ENCODE measurements at regions not wholly inside any gene's neighbourhood (a gene's known extent, or its start where the extent isn't known, plus 50 kb on each side); places are given as distances from the start of the nearest gene placed in this dataset.

- H3K23ac ChIP-seq (ENCODE audit: insufficient read length) = no peak overlapping the region
- H2AK5ac ChIP-seq (ENCODE audit: low read depth, low read length) = no peak overlapping the region
- no peak overlapping the region; the same call in 1 of the 2 replicates for H4K8ac ChIP-seq (ENCODE audit: extremely low read depth, insufficient read depth, low read length)
- no peaks in the 10 kb centered on the region for H3K79me1 ChIP-seq (ENCODE audit: low read depth, low read length)
- FAIRE-seq = peak; percentile 36
- no peak overlapping the region for H3K14ac ChIP-seq (ENCODE audit: insufficient read length)
- peaks cover 0 to 4% of the 10 kb centered on the region in 2 experiments; a peak in 1 of 4 replicates for H3K9me3 ChIP-seq (ENCODE audit: insufficient read depth in 2 of 2, low read depth in 1 of 2, low read length in 1 of 2)
- H3K4me1 ChIP-seq (replicated peaks in 1 of 4; ENCODE audit: control insufficient read depth in 3 of 4, insufficient read depth in 4 of 4, low read length in 3 of 4) = peaks cover 2 to 13% (median 8%) of the 10 kb centered on the region in 4 experiments; a peak in 4 of 7 replicates
- no peak overlapping the region for H2BK120ac ChIP-seq (replicated peaks; ENCODE audit: low read depth, low read length)
- DNase-seq (ENCODE audit: low read depth in 1 of 2, low spot score in 2 of 2) = no peak
- H3K4me2 ChIP-seq (ENCODE audit: insufficient read depth in 1 of 2, low read depth in 2 of 2, low read length in 2 of 2) = no peak overlapping the region
- H3K4ac ChIP-seq (replicated peaks; ENCODE audit: insufficient read length, low read depth, low read length) = no peak overlapping the region
- H3K56ac ChIP-seq (replicated peaks; ENCODE audit: insufficient read length, low read depth, low read length) = no peak overlapping the region
- no peak overlapping the region for H4K5ac ChIP-seq (ENCODE audit: insufficient read length, low read depth, low read length)
- H4K91ac ChIP-seq (replicated peaks; ENCODE audit: insufficient read length, low read length) = no peak overlapping the region
- H3K27ac ChIP-seq (ENCODE audit: low read depth, low read length) = no peak overlapping the region
- H2BK15ac ChIP-seq (ENCODE audit: low read length) = no peak overlapping the region
- no peaks in the 10 kb centered on the region for H4K20me1 ChIP-seq (replicated peaks in 1 of 2; ENCODE audit: control insufficient read depth in 1 of 2, insufficient read depth in 2 of 2, low read length in 2 of 2)
- ChIA-PET CTCF (ENCODE audit: partially characterized antibody) (interaction anchor here (1.0 kb wide), 2 partner anchors 120 to 152 kb away, joined by 3 to 5 read pairs; no protein-coding TSS in a partner anchor), POLR2A (ENCODE audit: partially characterized antibody) (interaction anchor here (0.6 to 0.8 kb wide), 3 partner anchors 1526 to 1655 kb away, joined by 3 to 5 read pairs (median 4); no protein-coding TSS in a partner anchor)
- H2AFZ ChIP-seq (ENCODE audit: low read length) = peak overlapping the region; percentile 60
- H2BK5ac ChIP-seq (ENCODE audit: low read depth, low read length) = no peak overlapping the region
- no peak overlapping the region for H3K18ac ChIP-seq (ENCODE audit: extremely low read depth, low read length)
- H3K27me3 ChIP-seq (replicated peaks in 1 of 4; ENCODE audit: control insufficient read depth in 3 of 4, extremely low read depth in 1 of 4, insufficient read depth in 3 of 4, low read length in 3 of 4) = no peaks in the 10 kb centered on the region
- H3K23me2 ChIP-seq (ENCODE audit: low read depth, low read length) = no peaks in the 10 kb centered on the region
- peak overlapping the region; percentile 6; the same call in 1 of the 2 replicates for H2BK12ac ChIP-seq (ENCODE audit: low read depth, low read length)
- no peak overlapping the region for H2BK20ac ChIP-seq (ENCODE audit: low read length)
- H3K4me3 ChIP-seq (ENCODE audit: extremely low read depth in 1 of 4, insufficient read depth in 2 of 4, low read depth in 3 of 4, low read length in 4 of 4) = no peak overlapping the region
- no peaks in the 10 kb centered on the region for H3K79me2 ChIP-seq (ENCODE audit: control insufficient read depth in 1 of 2, insufficient read depth in 2 of 2, low read length in 2 of 2)
- 0 out of 8 replicates have a peak, but pooled peaks cover 0 to 2% (median 0%) of the 10 kb centered on the region in 4 experiments for H3K36me3 ChIP-seq (ENCODE audit: control insufficient read depth in 2 of 4, insufficient read depth in 4 of 4, low read length in 3 of 4)
- H3K9ac ChIP-seq (replicated peaks in 1 of 4; ENCODE audit: extremely low read depth in 1 of 4, low read depth in 3 of 4, low read length in 3 of 4) = no peak overlapping the region
- 83% methylated on average over 5 of the region's 5 CpGs; no CpG with 5 or more reads in 1 of the 2 experiments for WGBS, 2 experiments (ENCODE audit: extremely low coverage in 1 of 2, insufficient coverage in 1 of 2, insufficient read length in 1 of 2, insufficient replicate concordance in 2 of 2, low coverage in 1 of 2, low lambda C conversion rate in 2 of 2, missing lambda C conversion rate in 1 of 2)
- TF ChIP-seq SIX5 (IDR thresholded peaks at IDR 0.05; ENCODE audit: low read depth, low read length) = no peak
- TF ChIP-seq NRF1 (IDR thresholded peaks at IDR 0.05; ENCODE audit: low read depth, low read length) = no peak
These were observed 155.2 kb upstream of the ISL1 start for GRCh38 chr5:51227963-51228470.

Data from H1 (cell line).